Mucosa of stomach (tissue), 1 donor: ENCODE measurements at regions not wholly inside any gene's neighbourhood (a gene's known extent, or its start where the extent isn't known, plus 50 kb on each side); places are given as distances from the start of the nearest gene placed in this dataset.

Experiments used
- H3K27me3 ChIP-seq: one replicate; pipeline ENCODE4 v1.7.0; 2013; ENCODE audit warnings: mild to moderate bottlenecking, low read length; ENCODE audit not compliant: control insufficient read depth, insufficient read depth
- H3K36me3 ChIP-seq: one replicate; pipeline ENCODE4 v1.7.0; 2013; ENCODE audit warnings: low read length; ENCODE audit not compliant: control insufficient read depth, insufficient read depth
- H3K4me1 ChIP-seq: one replicate; pipeline ENCODE4 v1.7.0; 2013; ENCODE audit warnings: mild to moderate bottlenecking, low read length; ENCODE audit not compliant: control insufficient read depth, insufficient read depth
- H3K4me3 ChIP-seq: one replicate; pipeline ENCODE4 v1.7.0; 2013; ENCODE audit warnings: low read length
- H3K9ac ChIP-seq: one replicate; pipeline ENCODE4 v1.7.0; 2013; ENCODE audit warnings: mild to moderate bottlenecking, low read length, moderate library complexity
- H3K9me3 ChIP-seq: one replicate; pipeline ENCODE4 v1.7.0; 2013; ENCODE audit warnings: mild to moderate bottlenecking, low read length, moderate library complexity; ENCODE audit not compliant: control insufficient read depth
- donor health status: Pancreatic carcinoma.

DNA sequence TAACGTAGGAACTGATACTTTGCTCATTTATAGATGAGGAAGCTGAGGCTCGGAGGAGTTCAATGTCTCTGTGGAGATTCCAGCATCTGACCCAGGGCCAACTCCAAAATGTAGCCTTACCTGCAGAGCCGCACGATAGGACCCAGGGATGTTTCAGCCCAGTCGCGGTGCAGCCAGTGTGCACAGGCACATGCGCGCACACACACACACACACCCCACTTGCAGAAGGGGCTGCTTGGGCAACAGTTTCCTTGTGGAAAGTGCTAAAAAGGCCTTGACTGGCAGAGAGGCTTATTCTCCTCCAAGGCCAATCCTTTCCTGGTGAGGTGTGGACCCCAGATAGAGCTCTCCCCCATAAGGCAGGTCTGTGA is 101.7 kb downstream of the ZFP36L2 start:
- Histone ChIP-seq H3K36me3 (no peaks in the 10 kb centered on the region), H3K27me3 (no peaks in the 10 kb centered on the region), H3K4me3 (no peak overlapping the region), H3K9ac (no peak overlapping the region), H3K9me3 (no peaks in the 10 kb centered on the region), H3K4me1 (peaks cover 20% of the 10 kb centered on the region)

DNA sequence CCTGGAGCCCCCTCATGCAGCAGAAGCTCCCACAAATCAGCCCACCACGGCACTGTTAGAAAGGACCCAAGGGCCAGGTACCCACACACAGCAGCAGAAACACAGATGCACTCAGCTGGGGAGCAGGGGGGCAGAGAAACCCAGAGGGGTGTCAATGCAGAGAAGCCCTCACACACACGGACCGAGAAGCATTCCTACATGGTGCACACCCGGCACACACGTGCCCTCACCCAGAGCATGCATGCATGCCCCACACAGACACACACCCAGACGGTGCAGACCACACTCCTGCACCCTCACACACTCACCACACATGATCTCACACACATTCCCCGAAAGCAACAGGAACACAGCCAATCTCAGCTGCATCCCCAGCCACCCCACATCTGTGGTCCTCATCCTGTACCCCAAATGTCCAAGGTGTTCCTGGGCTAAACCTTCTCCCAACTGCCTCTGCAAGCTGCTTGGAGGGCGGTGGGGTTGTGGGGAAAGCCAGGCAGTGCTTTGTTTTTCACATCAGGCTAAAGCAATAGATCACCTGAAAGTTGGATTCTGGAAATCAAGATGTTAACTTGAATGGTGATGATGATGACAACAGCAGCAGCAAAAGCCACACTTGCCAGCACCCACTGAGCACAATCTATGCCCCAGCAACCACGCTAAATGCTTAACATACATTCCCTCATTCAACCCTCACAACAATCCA is 102.3 kb downstream of the ZFP36L2 start:
- H3K4me1 ChIP-seq = peaks cover 16% of the 10 kb centered on the region
- H3K9me3 ChIP-seq = no peaks in the 10 kb centered on the region
- no peaks in the 10 kb centered on the region for H3K36me3 ChIP-seq
- H3K9ac ChIP-seq = no peak overlapping the region
- no peaks in the 10 kb centered on the region for H3K27me3 ChIP-seq
- H3K4me3 ChIP-seq = no peak overlapping the region

DNA sequence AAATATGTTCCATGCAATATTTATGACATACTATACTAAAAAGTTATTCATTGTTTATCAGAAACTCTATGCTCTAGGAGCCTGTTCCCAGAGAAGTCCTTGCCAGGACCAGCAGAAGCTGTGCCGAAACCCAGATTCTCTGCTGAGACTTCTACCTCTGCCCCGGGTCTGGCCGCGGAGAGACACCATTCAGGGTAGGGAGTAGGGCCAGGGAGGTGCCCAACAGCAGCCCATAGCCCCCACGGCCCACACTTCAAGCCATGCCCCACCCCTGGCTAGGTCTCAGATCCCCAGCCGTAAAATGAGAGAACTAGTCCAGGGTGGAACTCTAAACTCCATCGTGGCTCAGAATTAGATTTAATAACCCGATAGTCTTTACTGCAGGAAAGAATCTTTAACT is 102.9 kb downstream of the ZFP36L2 start:
- no peaks in the 10 kb centered on the region for H3K9me3 ChIP-seq
- peaks cover 13% of the 10 kb centered on the region for H3K4me1 ChIP-seq
- H3K9ac ChIP-seq = no peak overlapping the region
- H3K36me3 ChIP-seq = no peaks in the 10 kb centered on the region
- no peak overlapping the region for H3K4me3 ChIP-seq
- no peaks in the 10 kb centered on the region for H3K27me3 ChIP-seq

DNA sequence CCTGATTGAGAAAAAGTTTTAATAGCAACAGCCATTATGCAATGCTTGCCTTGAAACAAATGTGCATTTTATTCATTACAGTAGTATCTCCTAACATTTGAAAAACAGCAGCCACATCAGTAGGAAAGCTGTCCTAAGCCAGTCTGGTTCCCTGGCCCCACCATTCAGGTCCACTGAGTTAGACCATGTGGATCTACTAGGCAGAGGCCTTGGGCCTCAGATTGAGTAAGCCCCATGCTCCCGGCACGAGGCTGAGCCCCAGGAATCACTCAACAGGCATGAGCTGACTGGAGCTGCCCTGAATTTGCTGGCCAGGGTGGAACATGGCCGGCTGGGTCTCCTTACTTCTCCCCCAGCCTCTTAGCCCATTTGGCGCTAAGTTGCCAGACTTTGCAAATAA is 103.4 kb downstream of the ZFP36L2 start:
- Histone ChIP-seq H3K9ac (no peak overlapping the region), H3K36me3 (no peaks in the 10 kb centered on the region), H3K4me3 (no peak overlapping the region), H3K9me3 (no peaks in the 10 kb centered on the region), H3K4me1 (peaks cover 9% of the 10 kb centered on the region), H3K27me3 (no peaks in the 10 kb centered on the region)

DNA sequence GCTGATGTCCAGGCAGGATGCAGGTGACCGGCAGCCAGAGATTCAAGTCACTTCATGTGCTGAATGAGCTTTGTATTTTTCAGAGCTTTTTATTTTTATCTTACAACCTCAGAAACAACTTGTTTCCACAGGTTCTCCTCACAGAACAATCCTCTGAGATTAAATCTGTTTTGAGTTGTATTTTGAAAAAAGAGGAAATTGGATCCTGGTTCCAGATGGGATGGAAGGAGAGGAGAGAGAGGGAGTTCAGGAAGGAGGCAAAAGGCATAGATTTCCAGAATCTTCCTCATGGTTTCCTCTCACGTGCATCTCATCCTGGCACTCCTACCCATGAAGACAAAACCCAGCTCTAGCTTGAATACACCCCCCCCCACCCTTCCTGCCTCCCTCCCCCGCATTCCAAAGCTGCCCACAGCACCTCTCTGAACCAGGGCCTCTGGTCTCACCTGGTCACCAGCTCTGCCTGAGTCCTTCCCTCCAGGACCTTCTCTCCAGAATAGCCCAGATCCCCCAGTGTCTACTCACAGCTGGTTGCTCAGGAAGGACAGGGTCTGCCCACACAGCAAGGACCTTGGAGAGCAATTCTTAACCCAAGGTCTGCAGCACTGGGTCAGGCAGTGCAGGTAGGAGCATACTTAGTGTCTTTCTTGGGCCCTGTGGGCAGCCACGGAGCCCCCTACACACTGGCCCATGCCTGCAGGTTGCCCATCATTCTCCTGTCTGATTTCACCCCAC is 104.7 kb downstream of the ZFP36L2 start:
- H3K36me3 ChIP-seq = no peaks in the 10 kb centered on the region
- no peaks in the 10 kb centered on the region for H3K4me1 ChIP-seq
- no peaks in the 10 kb centered on the region for H3K27me3 ChIP-seq
- no peak overlapping the region for H3K4me3 ChIP-seq
- H3K9ac ChIP-seq = no peak overlapping the region
- no peaks in the 10 kb centered on the region for H3K9me3 ChIP-seq

DNA sequence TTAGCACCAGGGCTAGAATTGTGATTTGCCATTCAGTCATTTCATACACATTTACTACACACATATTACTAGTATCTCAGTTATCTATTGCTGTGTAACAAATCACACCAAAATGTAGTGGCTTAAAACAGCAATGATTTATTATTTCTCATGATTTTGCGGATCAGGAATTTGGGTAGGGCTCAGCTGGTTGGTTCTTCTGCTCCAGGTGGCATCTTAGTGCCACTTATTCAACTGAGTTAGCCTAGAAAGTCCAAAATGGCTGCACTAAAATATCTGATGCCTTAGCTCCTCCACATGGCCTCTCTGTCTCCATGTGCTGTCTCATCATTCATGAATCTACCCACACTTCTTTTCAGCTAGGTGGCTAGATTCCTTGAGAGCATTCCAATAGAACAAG is 107.1 kb downstream of the ZFP36L2 start:
- no peaks in the 10 kb centered on the region for H3K36me3 ChIP-seq
- H3K4me1 ChIP-seq = no peaks in the 10 kb centered on the region
- no peak overlapping the region for H3K9ac ChIP-seq
- no peaks in the 10 kb centered on the region for H3K27me3 ChIP-seq
- H3K4me3 ChIP-seq = no peak overlapping the region
- no peaks in the 10 kb centered on the region for H3K9me3 ChIP-seq

DNA sequence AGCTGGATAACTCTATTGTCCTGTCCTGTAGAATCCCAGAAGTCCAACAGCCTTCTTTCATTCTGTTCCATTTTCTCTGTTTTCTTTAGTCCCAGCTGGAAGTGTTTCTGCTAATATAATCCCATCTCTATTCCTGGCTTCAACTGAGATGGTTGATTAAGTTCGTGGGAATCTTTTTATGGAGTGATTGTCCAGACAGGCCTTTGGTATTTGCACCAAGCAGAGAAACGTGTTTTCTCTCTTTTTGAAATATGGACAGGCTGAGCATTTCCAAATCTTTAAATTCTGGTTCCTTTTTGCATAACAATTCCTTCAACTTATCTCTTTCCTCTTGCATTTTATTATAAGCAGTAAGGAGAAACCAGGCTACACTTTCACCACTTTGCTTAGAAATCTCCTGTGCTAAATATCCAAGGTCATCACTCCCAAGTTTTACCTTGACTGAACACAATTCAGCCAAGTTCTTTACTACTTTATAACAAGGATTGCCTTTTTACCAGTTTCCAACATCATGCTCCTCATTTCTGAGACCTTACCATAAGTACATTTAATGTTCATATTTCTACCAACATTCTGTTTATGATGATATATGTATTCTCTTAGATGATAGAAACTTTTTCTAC is 108.8 kb downstream of the ZFP36L2 start:
- H3K36me3 ChIP-seq = no peaks in the 10 kb centered on the region
- H3K9ac ChIP-seq = no peak overlapping the region
- H3K4me3 ChIP-seq = no peak overlapping the region
- H3K4me1 ChIP-seq = no peaks in the 10 kb centered on the region
- H3K9me3 ChIP-seq = no peaks in the 10 kb centered on the region
- no peaks in the 10 kb centered on the region for H3K27me3 ChIP-seq

DNA sequence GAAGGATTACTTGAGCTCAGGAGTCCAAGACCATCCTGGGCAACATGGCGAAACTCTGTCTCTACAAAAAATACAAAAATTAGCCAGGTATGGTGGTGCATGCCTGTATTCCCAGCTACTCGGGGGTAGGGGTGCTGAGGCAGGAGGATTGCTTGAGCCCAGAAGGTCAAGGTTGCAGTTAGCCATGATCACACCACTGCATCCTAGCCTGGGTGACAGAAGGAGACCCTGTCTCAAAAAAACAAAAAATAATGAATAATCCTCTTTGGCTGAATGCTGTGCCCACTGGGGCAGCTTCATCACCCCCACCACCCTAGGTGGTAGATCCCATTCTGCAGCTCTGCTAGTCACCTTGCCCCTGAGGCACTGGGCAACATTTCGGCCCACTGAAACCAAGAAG is 109.4 kb downstream of the ZFP36L2 start:
- no peaks in the 10 kb centered on the region for H3K27me3 ChIP-seq
- H3K36me3 ChIP-seq = no peaks in the 10 kb centered on the region
- no peaks in the 10 kb centered on the region for H3K4me1 ChIP-seq
- no peak overlapping the region for H3K9ac ChIP-seq
- no peak overlapping the region for H3K4me3 ChIP-seq
- no peaks in the 10 kb centered on the region for H3K9me3 ChIP-seq

DNA sequence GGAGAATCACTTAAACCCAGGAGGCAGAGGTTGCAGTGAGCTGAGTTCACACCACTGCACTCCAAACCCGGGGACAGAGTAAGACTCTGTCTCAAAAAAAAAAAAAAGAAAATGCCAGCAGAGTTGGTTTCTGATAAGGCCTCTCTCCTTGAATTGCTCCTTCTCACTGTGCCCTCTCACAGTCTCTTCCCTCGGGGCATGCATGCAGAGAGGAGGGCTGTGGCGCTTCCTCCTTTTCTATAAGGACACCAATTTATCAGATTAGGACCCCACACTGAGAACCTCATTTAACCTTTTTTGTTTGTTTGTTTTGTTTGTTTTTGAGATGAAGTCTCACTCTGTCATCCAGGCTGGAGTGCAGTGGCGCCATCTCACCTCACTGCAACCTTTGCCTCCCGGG is 110.5 kb downstream of the ZFP36L2 start:
- no peaks in the 10 kb centered on the region for H3K4me1 ChIP-seq
- no peaks in the 10 kb centered on the region for H3K27me3 ChIP-seq
- no peak overlapping the region for H3K4me3 ChIP-seq
- H3K36me3 ChIP-seq = no peaks in the 10 kb centered on the region
- no peaks in the 10 kb centered on the region for H3K9me3 ChIP-seq
- no peak overlapping the region for H3K9ac ChIP-seq

DNA sequence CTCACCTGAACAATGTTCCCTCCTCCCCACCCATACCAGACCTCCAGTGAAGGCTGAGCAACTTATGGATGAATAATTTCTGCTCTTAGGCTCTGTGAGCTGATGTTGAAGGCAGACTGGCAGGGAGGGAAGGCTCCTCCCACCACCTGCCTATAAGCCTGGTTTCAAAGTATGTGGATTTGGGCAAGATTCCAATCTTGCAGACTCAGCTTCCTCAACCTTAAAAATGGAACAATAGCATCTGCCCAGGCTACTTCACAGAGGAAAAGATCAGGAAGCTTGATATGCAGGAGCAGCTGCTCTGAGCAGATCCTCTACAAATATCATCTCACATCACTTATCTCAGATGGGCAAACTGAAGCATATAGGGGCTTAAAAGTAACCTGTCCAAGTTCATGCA is 112.2 kb downstream of the ZFP36L2 start:
- Histone ChIP-seq H3K4me3 (no peak overlapping the region), H3K9me3 (no peaks in the 10 kb centered on the region), H3K9ac (no peak overlapping the region), H3K27me3 (no peaks in the 10 kb centered on the region), H3K36me3 (no peaks in the 10 kb centered on the region), H3K4me1 (no peaks in the 10 kb centered on the region)

DNA sequence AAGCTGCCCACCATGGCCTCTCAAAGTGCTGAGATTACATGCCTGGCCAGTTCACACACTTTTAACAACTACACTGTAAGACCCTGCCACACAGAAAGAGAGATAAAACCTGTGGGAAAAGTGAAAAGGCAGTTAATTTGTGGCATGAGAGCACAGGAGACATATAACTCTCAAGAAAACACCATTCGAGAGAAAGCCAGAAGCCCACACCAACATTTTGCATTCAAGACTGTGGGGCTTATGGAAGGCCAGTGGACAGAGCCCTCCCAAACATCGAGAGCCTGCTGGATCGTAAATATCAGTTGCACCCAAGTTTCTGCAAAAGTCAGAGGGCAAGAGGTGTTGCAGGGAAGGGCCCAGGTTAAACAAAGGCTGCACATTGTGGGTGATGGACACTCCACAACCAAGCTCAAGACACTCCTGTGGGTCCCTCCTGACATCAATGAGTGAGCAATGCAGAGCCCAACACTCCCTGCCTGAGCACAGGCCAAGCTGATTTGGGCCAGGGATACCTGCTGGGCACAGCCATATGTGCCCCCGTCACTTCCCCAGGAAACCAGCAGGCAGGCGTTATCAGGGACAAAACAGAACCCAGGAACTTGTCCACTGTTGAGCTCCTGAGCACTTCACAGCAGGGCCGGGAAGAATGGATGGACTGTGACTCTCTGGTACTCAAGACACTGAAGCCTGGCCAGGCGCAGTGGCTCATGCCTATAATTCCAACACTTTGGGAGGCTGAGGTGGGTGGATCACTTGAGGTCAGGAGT is 114.4 kb downstream of the ZFP36L2 start:
- Histone ChIP-seq H3K27me3 (no peaks in the 10 kb centered on the region), H3K4me1 (peaks cover 11% of the 10 kb centered on the region), H3K4me3 (no peak overlapping the region), H3K9ac (no peak overlapping the region), H3K9me3 (no peaks in the 10 kb centered on the region), H3K36me3 (no peaks in the 10 kb centered on the region)

DNA sequence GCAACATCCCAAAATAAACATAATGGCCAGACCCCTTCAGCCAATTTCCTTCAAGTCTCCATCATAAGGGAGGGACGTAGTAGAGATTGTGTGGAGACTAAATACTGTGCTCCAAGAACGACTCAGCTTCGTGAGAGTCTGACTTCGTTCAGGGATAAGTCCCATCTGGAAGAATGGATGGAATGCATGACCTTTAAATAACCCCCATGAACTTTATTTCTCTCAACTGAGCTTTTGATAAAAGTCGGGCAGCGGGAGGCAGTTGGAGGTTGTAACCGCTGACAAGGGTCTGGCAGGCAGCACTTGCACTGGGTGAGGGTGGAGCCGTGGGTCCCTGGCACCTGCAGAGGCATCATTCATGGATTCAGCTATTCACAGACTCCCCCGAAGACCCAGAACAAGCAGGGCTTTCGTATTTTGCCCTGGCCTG is 115.9 kb downstream of the ZFP36L2 start:
- Histone ChIP-seq H3K9ac (no peak overlapping the region), H3K4me3 (no peak overlapping the region), H3K4me1 (peaks cover 25% of the 10 kb centered on the region), H3K9me3 (no peaks in the 10 kb centered on the region), H3K27me3 (no peaks in the 10 kb centered on the region), H3K36me3 (no peaks in the 10 kb centered on the region)
